ENCODE measurements at regions not wholly inside any gene's neighbourhood (a gene's known extent, or its start where the extent isn't known, plus 50 kb on each side); places are given as distances from the start of the nearest gene placed in this dataset.

DNA sequence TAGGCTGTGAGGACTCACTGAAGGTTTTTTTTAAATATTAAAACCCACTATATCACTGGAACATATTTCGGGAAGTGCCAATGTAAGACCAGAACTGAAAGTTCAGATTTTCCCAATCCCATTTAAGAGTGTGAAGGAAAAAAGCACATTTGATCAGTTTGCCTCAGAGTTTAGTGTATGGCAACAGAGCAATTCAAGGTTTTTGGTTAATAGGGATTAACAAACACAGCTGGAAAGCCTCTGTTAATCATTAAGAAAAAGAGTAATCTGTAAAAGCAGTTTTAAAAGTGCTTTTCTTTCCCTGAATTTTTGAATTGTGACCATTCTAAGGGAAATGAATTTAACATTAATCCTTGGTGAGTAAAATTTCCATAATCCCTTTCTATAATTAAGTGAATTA is 60.4 kb downstream of the NPY5R start (continued):
- TF ChIP-seq, protein P1, sequence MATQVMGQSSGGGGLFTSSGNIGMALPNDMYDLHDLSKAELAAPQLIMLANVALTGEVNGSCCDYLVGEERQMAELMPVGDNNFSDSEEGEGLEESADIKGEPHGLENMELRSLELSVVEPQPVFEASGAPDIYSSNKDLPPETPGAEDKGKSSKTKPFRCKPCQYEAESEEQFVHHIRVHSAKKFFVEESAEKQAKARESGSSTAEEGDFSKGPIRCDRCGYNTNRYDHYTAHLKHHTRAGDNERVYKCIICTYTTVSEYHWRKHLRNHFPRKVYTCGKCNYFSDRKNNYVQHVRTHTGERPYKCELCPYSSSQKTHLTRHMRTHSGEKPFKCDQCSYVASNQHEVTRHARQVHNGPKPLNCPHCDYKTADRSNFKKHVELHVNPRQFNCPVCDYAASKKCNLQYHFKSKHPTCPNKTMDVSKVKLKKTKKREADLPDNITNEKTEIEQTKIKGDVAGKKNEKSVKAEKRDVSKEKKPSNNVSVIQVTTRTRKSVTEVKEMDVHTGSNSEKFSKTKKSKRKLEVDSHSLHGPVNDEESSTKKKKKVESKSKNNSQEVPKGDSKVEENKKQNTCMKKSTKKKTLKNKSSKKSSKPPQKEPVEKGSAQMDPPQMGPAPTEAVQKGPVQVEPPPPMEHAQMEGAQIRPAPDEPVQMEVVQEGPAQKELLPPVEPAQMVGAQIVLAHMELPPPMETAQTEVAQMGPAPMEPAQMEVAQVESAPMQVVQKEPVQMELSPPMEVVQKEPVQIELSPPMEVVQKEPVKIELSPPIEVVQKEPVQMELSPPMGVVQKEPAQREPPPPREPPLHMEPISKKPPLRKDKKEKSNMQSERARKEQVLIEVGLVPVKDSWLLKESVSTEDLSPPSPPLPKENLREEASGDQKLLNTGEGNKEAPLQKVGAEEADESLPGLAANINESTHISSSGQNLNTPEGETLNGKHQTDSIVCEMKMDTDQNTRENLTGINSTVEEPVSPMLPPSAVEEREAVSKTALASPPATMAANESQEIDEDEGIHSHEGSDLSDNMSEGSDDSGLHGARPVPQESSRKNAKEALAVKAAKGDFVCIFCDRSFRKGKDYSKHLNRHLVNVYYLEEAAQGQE (IDR thresholded peaks at IDR 0.05; ENCODE audit: unreplicated experiment), result no peak
- TF ChIP-seq NANOG (IDR thresholded peaks at IDR 0.05; ENCODE audit: borderline replicate concordance) (no peak), JUNB (IDR thresholded peaks at IDR 0.05; ENCODE audit: unreplicated experiment) (no peak), ZNF331 (CRISPR knock-in tag; IDR thresholded peaks at IDR 0.05; ENCODE audit: low read depth) (no peak), STAT1 (IDR thresholded peaks at IDR 0.05; ENCODE audit: unreplicated experiment) (no peak)
- TF ChIP-seq, protein P2, sequence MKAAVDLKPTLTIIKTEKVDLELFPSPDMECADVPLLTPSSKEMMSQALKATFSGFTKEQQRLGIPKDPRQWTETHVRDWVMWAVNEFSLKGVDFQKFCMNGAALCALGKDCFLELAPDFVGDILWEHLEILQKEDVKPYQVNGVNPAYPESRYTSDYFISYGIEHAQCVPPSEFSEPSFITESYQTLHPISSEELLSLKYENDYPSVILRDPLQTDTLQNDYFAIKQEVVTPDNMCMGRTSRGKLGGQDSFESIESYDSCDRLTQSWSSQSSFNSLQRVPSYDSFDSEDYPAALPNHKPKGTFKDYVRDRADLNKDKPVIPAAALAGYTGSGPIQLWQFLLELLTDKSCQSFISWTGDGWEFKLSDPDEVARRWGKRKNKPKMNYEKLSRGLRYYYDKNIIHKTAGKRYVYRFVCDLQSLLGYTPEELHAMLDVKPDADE (IDR thresholded peaks at IDR 0.05), result no peak

Measured in GM23338 (cell line).